ENCODE measurements at regions not wholly inside any gene's neighbourhood (a gene's known extent, or its start where the extent isn't known, plus 50 kb on each side); places are given as distances from the start of the nearest gene placed in this dataset.

DNA sequence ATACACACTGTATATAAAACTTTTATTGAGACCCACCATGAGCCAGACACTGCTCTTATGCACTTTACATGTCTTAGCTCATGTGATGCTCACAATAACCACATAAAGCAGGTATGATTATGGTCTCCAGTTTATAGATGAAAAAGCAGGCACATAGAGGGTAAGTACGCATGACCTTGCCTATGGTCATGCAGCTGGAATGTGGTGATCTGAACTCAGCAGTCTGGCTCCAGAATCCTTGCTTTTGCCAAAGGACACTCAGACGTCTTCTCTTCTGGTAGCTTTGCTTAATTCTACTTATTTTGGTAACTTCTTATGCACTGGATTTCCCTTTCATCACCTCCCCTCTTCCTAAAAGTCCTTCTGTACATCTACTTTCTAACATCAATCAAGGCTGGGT is 103.3 kb upstream of the CRY1 start:
- no peak for TF ChIP-seq CTCF (conservative IDR thresholded peaks at IDR 0.05 in 1 of 2, IDR thresholded peaks at IDR 0.05 in 1 of 2; ENCODE audit: low read depth in 1 of 2, low read length in 2 of 2)
- TF ChIP-seq EZH2 (IDR thresholded peaks at IDR 0.05; ENCODE audit: low read length, missing control alignments), result no peak

Measured in fibroblast of lung (primary cell).